ENCODE measurements at regions not wholly inside any gene's neighbourhood (a gene's known extent, or its start where the extent isn't known, plus 50 kb on each side); places are given as distances from the start of the nearest gene placed in this dataset.
A peak's percentile ranks its signal among the peaks of the same experiment; 100 is the strongest.

DNA sequence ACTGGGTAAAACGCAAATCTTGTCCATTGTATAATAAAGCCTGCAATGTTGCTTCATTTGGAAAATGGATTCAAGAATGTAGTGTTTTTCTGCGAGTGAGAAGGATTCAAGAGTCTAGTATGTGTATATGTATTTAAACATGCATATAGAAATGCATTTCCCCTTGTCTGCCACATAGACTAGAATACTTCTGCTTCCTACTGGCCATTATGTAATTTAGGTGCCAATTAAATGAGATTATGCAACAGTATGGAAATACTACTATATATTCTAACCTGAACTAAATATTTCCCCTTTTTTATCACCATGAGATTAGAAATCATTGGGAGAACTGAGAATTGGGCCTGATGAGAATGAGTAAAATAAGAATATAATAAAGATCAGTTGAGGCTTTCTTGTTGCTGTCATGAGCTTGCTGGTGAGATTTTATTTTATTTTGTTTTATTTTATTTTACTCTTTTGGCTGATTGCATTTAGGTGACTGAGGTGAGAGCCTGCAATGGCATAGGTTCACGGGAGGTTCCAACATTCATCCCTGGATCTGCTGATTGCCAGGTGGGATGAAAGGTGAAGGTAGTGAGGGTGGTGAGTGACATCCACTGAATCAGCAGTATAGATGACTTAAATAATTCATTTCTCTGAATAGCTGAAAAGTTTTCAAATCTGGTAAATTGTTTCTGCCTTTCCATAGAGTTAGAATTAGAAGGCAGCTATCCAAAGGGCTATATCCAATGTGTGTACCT is 95.6 kb upstream of the SLC4A4 start:
- no peak overlapping the region for H3K9ac ChIP-seq (ENCODE audit: low read length)

DNA sequence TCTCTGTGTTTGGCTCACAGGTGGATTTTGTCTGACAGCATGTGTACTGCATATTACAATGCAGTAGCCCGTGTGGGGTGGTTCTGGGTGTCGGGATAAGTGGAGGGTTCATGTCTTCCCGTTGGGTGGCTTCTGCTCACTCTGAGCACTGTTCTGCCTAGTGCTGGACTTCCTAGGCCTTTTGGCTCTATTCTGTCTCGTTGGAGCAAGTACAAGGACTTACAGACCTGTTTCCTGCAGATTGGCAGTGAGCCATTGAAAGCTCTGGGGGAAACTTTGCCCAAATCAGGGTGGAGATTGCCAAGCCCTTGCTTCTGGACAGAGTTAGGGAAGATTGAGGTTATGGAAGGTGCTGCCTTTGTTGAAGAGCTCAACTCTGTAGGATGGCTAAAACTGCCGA is 91.1 kb upstream of the SLC4A4 start:
- Histone ChIP-seq H3K27ac (ENCODE audit: low read length) (no peak overlapping the region), H4K20me1 (ENCODE audit: insufficient read depth, low read depth, low read length) (no peaks in the 10 kb centered on the region)

More for the DNA sequence above, 95.6 kb upstream of the SLC4A4 start:
- Histone ChIP-seq H3K4me2 (ENCODE audit: low read depth, low read length, poor library complexity, severe bottlenecking) (no peak overlapping the region), H4K20me1 (ENCODE audit: insufficient read depth, low read depth, low read length) (no peaks in the 10 kb centered on the region), H3K9me3 (ENCODE audit: low read length) (no peaks in the 10 kb centered on the region), H3K9me2 (replicated peaks; ENCODE audit: insufficient read depth, low read length) (no peaks in the 10 kb centered on the region), H3K79me2 (ENCODE audit: low read length) (no peaks in the 10 kb centered on the region), H3K4me3 (ENCODE audit: low read length) (no peak overlapping the region), H3K4me1 (ENCODE audit: low read length) (no peaks in the 10 kb centered on the region), H2AFZ (ENCODE audit: low read length) (no peak overlapping the region), H3K27me3 (ENCODE audit: low read length) (no peaks in the 10 kb centered on the region), H3K27ac (ENCODE audit: low read length) (no peak overlapping the region), H3K36me3 (ENCODE audit: insufficient read depth, low read length) (no peaks in the 10 kb centered on the region)
- DNase-seq, result peak; percentile 15

DNA sequence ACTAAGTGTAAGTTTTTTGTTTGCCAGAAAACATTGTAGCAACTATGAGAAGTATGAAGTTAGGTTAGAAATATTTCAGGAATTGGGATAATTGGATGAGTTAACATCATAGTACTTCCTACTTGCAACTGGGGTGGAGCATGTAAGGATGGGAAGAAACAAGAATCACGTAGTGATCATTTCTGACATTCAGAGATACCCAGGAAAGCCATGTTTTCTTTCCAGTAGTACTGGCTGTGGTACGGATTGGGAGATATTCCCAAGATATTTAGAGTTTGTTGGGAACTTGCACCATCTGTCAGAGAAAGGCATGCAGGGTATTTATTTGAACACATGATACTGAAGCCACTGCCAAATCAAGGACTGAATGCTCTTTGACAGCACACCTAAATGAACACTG is 87.6 kb upstream of the SLC4A4 start:
- DNase-seq, result no peak
- H3K27me3 ChIP-seq (ENCODE audit: low read length), result no peaks in the 10 kb centered on the region
- no peaks in the 10 kb centered on the region for H3K36me3 ChIP-seq (ENCODE audit: insufficient read depth, low read length)
- no peak overlapping the region for H3K27ac ChIP-seq (ENCODE audit: low read length)
- H3K4me3 ChIP-seq (ENCODE audit: low read length), result no peak overlapping the region
- no peaks in the 10 kb centered on the region for H3K9me2 ChIP-seq (replicated peaks; ENCODE audit: insufficient read depth, low read length)
- H3K9ac ChIP-seq (ENCODE audit: low read length), result no peak overlapping the region
- no peaks in the 10 kb centered on the region for H4K20me1 ChIP-seq (ENCODE audit: insufficient read depth, low read depth, low read length)
- no peaks in the 10 kb centered on the region for H3K9me3 ChIP-seq (ENCODE audit: low read length)
- H3K79me2 ChIP-seq (ENCODE audit: low read length), result no peaks in the 10 kb centered on the region
- H3K4me2 ChIP-seq (ENCODE audit: low read depth, low read length, poor library complexity, severe bottlenecking), result no peak overlapping the region
- peaks cover 8% of the 10 kb centered on the region for H3K4me1 ChIP-seq (ENCODE audit: low read length)
- no peak overlapping the region for H2AFZ ChIP-seq (ENCODE audit: low read length)

More for the DNA sequence above, 91.1 kb upstream of the SLC4A4 start:
- Histone ChIP-seq H3K27me3 (ENCODE audit: low read length) (no peaks in the 10 kb centered on the region), H3K9me3 (ENCODE audit: low read length) (no peaks in the 10 kb centered on the region), H3K9me2 (replicated peaks; ENCODE audit: insufficient read depth, low read length) (no peaks in the 10 kb centered on the region), H2AFZ (ENCODE audit: low read length) (no peak overlapping the region), H3K9ac (ENCODE audit: low read length) (no peak overlapping the region), H3K4me1 (ENCODE audit: low read length) (no peaks in the 10 kb centered on the region), H3K79me2 (ENCODE audit: low read length) (no peaks in the 10 kb centered on the region), H3K4me3 (ENCODE audit: low read length) (no peak overlapping the region), H3K36me3 (ENCODE audit: insufficient read depth, low read length) (no peaks in the 10 kb centered on the region), H3K4me2 (ENCODE audit: low read depth, low read length, poor library complexity, severe bottlenecking) (no peak overlapping the region)
- DNase-seq, result no peak

- H4K20me1 ChIP-seq (ENCODE audit: insufficient read depth, low read depth, low read length), result no peaks in the 10 kb centered on the region
- H3K79me2 ChIP-seq (ENCODE audit: low read length), result no peaks in the 10 kb centered on the region
- no peak for DNase-seq
- H2AFZ ChIP-seq (ENCODE audit: low read length), result no peak overlapping the region
- no peak overlapping the region for H3K4me2 ChIP-seq (ENCODE audit: low read depth, low read length, poor library complexity, severe bottlenecking)
- H3K9ac ChIP-seq (ENCODE audit: low read length), result no peak overlapping the region
- no peaks in the 10 kb centered on the region for H3K9me3 ChIP-seq (ENCODE audit: low read length)
- no peaks in the 10 kb centered on the region for H3K9me2 ChIP-seq (replicated peaks; ENCODE audit: insufficient read depth, low read length)
- no peaks in the 10 kb centered on the region for H3K36me3 ChIP-seq (ENCODE audit: insufficient read depth, low read length)
- no peak overlapping the region for H3K27ac ChIP-seq (ENCODE audit: low read length)
- no peaks in the 10 kb centered on the region for H3K27me3 ChIP-seq (ENCODE audit: low read length)
- no peak overlapping the region for H3K4me3 ChIP-seq (ENCODE audit: low read length)
- peaks cover 8% of the 10 kb centered on the region for H3K4me1 ChIP-seq (ENCODE audit: low read length)
Measured at GRCh38 chr4:71253545-71253944, 85.3 kb upstream of the SLC4A4 start.

GRCh38 chr4:71254451-71255012 is 84.3 kb upstream of the SLC4A4 start:
- Histone ChIP-seq H3K36me3 (ENCODE audit: insufficient read depth, low read length) (no peaks in the 10 kb centered on the region), H3K9me3 (ENCODE audit: low read length) (no peaks in the 10 kb centered on the region), H3K9me2 (replicated peaks; ENCODE audit: insufficient read depth, low read length) (no peaks in the 10 kb centered on the region), H3K4me1 (ENCODE audit: low read length) (peaks cover 8% of the 10 kb centered on the region), H3K27me3 (ENCODE audit: low read length) (no peaks in the 10 kb centered on the region), H3K79me2 (ENCODE audit: low read length) (no peaks in the 10 kb centered on the region), H3K9ac (ENCODE audit: low read length) (no peak overlapping the region), H3K27ac (ENCODE audit: low read length) (no peak overlapping the region), H4K20me1 (ENCODE audit: insufficient read depth, low read depth, low read length) (no peaks in the 10 kb centered on the region), H2AFZ (ENCODE audit: low read length) (no peak overlapping the region), H3K4me3 (ENCODE audit: low read length) (0 out of 2 replicates have a peak overlapping the region, but pooled peaks have one; percentile 21), H3K4me2 (ENCODE audit: low read depth, low read length, poor library complexity, severe bottlenecking) (peak overlapping the region; percentile 49)
- DNase-seq, result no peak

DNA sequence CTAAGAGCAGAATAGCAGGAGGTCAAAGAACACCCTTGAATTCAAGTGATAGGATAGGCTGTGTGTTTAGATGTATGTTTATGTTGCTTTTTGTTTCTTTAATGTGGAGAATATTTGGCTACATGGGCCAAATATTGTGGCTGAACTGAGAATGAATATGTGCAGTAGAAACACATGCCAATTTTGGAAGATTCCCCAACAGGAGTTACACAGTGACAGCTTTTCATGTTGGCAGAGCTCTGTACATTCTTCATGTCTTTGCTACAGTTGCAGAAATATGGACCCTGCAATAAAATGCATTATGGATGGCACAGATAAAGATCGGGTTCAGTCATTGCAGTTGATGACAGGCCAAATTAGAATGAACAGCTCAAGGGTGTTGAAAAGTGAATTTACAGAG is 82.8 kb upstream of the SLC4A4 start:
- Histone ChIP-seq H3K9me2 (replicated peaks; ENCODE audit: insufficient read depth, low read length) (no peaks in the 10 kb centered on the region), H3K9me3 (ENCODE audit: low read length) (no peaks in the 10 kb centered on the region), H4K20me1 (ENCODE audit: insufficient read depth, low read depth, low read length) (no peaks in the 10 kb centered on the region), H3K9ac (ENCODE audit: low read length) (no peak overlapping the region), H3K4me2 (ENCODE audit: low read depth, low read length, poor library complexity, severe bottlenecking) (no peak overlapping the region), H3K36me3 (ENCODE audit: insufficient read depth, low read length) (no peaks in the 10 kb centered on the region), H3K27me3 (ENCODE audit: low read length) (no peaks in the 10 kb centered on the region), H3K79me2 (ENCODE audit: low read length) (no peaks in the 10 kb centered on the region), H3K4me3 (ENCODE audit: low read length) (no peak overlapping the region), H2AFZ (ENCODE audit: low read length) (no peak overlapping the region), H3K4me1 (ENCODE audit: low read length) (peaks cover 8% of the 10 kb centered on the region), H3K27ac (ENCODE audit: low read length) (no peak overlapping the region)
- DNase-seq, result no peak

DNA sequence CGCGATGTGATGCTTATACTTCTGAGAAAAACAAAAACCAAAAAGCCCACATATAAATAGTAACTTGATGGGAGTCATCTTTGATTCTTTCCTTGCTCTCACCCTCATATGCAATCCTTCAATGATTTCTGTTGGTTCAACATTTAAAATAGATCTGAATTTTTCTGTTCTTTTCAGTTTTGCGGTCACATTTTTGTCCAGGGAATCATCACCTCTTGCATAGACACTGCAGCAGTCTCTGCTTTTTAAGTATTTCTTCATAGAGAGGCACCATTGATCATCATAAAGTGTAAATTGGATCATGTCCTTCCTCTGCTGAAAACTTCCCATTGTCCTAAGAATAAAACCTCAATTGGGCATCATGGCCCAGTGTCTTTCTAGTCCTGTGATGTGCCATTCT is 81.1 kb upstream of the SLC4A4 start:
- no peaks in the 10 kb centered on the region for H3K9me2 ChIP-seq (replicated peaks; ENCODE audit: insufficient read depth, low read length)
- no peak overlapping the region for H3K9ac ChIP-seq (ENCODE audit: low read length)
- H3K27ac ChIP-seq (ENCODE audit: low read length), result no peak overlapping the region
- H3K9me3 ChIP-seq (ENCODE audit: low read length), result no peaks in the 10 kb centered on the region
- H3K36me3 ChIP-seq (ENCODE audit: insufficient read depth, low read length), result no peaks in the 10 kb centered on the region
- no peaks in the 10 kb centered on the region for H4K20me1 ChIP-seq (ENCODE audit: insufficient read depth, low read depth, low read length)
- no peak for DNase-seq
- no peak overlapping the region for H3K4me3 ChIP-seq (ENCODE audit: low read length)
- H2AFZ ChIP-seq (ENCODE audit: low read length), result no peak overlapping the region
- H3K4me1 ChIP-seq (ENCODE audit: low read length), result peaks cover 8% of the 10 kb centered on the region
- H3K27me3 ChIP-seq (ENCODE audit: low read length), result no peaks in the 10 kb centered on the region
- H3K4me2 ChIP-seq (ENCODE audit: low read depth, low read length, poor library complexity, severe bottlenecking), result no peak overlapping the region
- H3K79me2 ChIP-seq (ENCODE audit: low read length), result no peaks in the 10 kb centered on the region

GRCh38 chr4:71258323-71258722 is 80.5 kb upstream of the SLC4A4 start:
- Histone ChIP-seq H3K27me3 (ENCODE audit: low read length) (no peaks in the 10 kb centered on the region), H2AFZ (ENCODE audit: low read length) (no peak overlapping the region), H3K9me3 (ENCODE audit: low read length) (no peaks in the 10 kb centered on the region), H3K9ac (ENCODE audit: low read length) (no peak overlapping the region), H4K20me1 (ENCODE audit: insufficient read depth, low read depth, low read length) (no peaks in the 10 kb centered on the region), H3K36me3 (ENCODE audit: insufficient read depth, low read length) (no peaks in the 10 kb centered on the region), H3K79me2 (ENCODE audit: low read length) (no peaks in the 10 kb centered on the region), H3K4me3 (ENCODE audit: low read length) (no peak overlapping the region), H3K27ac (ENCODE audit: low read length) (no peak overlapping the region), H3K4me1 (ENCODE audit: low read length) (peaks cover 8% of the 10 kb centered on the region), H3K4me2 (ENCODE audit: low read depth, low read length, poor library complexity, severe bottlenecking) (no peak overlapping the region), H3K9me2 (replicated peaks; ENCODE audit: insufficient read depth, low read length) (no peaks in the 10 kb centered on the region)
- no peak for DNase-seq
